ENCODE measurements at regions not wholly inside any gene's neighbourhood (a gene's known extent, or its start where the extent isn't known, plus 50 kb on each side); places are given as distances from the start of the nearest gene placed in this dataset.

DNA sequence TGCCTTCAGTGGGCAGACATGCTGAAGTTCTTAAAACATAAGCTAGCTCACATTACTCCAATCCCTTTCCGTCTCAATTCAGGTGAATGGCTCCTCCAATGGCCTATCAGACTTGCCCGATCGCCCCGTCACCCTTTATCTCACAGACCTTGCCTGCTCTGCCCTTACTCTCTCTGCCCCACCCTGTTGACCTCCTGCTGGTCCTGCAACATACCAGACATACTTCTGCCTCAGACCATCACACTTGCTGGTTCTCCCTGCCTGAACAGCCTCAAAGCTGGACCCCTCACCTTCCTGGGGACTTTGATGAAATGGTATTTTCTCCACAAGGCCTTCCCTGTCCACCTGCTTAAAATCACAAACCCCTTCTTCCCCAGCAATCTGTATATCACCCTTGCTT lies 340.1 kb upstream of the NR3C2 start:
- no peak for TF ChIP-seq CTCF (IDR thresholded peaks at IDR 0.05)
- TF ChIP-seq POLR2A (IDR thresholded peaks at IDR 0.05): no peak
